HG03342 (cell line): ENCODE measurements at regions not wholly inside any gene's neighbourhood (a gene's known extent, or its start where the extent isn't known, plus 50 kb on each side); places are given as distances from the start of the nearest gene placed in this dataset.
"Not testable (repeated sequence)": the region's sequence is repeated elsewhere in the genome, so short reads cannot be mapped to it uniquely, and the experiment has no call there.

Experiments
- ATAC-seq: cut with Tn5 transposase; IDR thresholded peaks from one replicate; pipeline ENCODE4 v1.9.1; 2021; ENCODE audit warnings: mild to moderate bottlenecking, moderate library complexity; ENCODE audit not compliant: unreplicated experiment

- ATAC-seq: no peak
These were observed 216.4 kb upstream of the RASGEF1B start for GRCh38 chr4:81688085-81688484.

GRCh38 chr4:81687471-81687870 is 215.8 kb upstream of the RASGEF1B start:
- ATAC-seq: no peak

GRCh38 chr4:81685104-81685503 is 213.4 kb upstream of the RASGEF1B start:
- ATAC-seq: no peak

- ATAC-seq: no peak
These were observed 212.6 kb upstream of the RASGEF1B start for GRCh38 chr4:81684352-81684751.

- ATAC-seq: no peak
These were observed 210.8 kb upstream of the RASGEF1B start for GRCh38 chr4:81682492-81682891.

- ATAC-seq: no peak
These were observed 207.6 kb upstream of the RASGEF1B start for GRCh38 chr4:81679315-81679714.

- no peak for ATAC-seq
These were observed 207.1 kb upstream of the RASGEF1B start for GRCh38 chr4:81678801-81679200.

GRCh38 chr4:81676537-81676936 is 204.8 kb upstream of the RASGEF1B start:
- ATAC-seq: no peak

GRCh38 chr4:81675791-81676393 is 204.2 kb upstream of the RASGEF1B start:
- ATAC-seq: no peak

- ATAC-seq: no peak
These were observed 202.3 kb upstream of the RASGEF1B start for GRCh38 chr4:81673961-81674360.

- ATAC-seq: not testable (repeated sequence)
These were observed 196.6 kb upstream of the RASGEF1B start for GRCh38 chr4:81668328-81668727.

- no peak for ATAC-seq
These were observed 195.8 kb upstream of the RASGEF1B start for GRCh38 chr4:81667539-81667938.

- ATAC-seq: no peak
These were observed 194.8 kb upstream of the RASGEF1B start for GRCh38 chr4:81666491-81666890.

- no peak for ATAC-seq
These were observed 193.9 kb upstream of the RASGEF1B start for GRCh38 chr4:81665649-81666048.

- ATAC-seq: no peak
These were observed 193.3 kb upstream of the RASGEF1B start for GRCh38 chr4:81665045-81665444.

GRCh38 chr4:81664079-81664478 is 192.4 kb upstream of the RASGEF1B start:
- ATAC-seq: no peak

GRCh38 chr4:81663368-81663767 is 191.7 kb upstream of the RASGEF1B start:
- ATAC-seq: no peak

- no peak for ATAC-seq
These were observed 187.3 kb upstream of the RASGEF1B start for GRCh38 chr4:81659051-81659450.

GRCh38 chr4:81652069-81652478 is 180.4 kb upstream of the RASGEF1B start:
- no peak for ATAC-seq

- ATAC-seq: no peak
These were observed 179.7 kb upstream of the RASGEF1B start for GRCh38 chr4:81651243-81651899.

GRCh38 chr4:81650606-81651242 is 179.0 kb upstream of the RASGEF1B start:
- no peak for ATAC-seq

- peak; percentile 95 for ATAC-seq
These were observed 177.0 kb upstream of the RASGEF1B start for GRCh38 chr4:81648576-81649275.
